H1 (cell line): ENCODE measurements at regions not wholly inside any gene's neighbourhood (a gene's known extent, or its start where the extent isn't known, plus 50 kb on each side); places are given as distances from the start of the nearest gene placed in this dataset.

ENCODE experiments used
- CTCF ChIA-PET: fragments of 300-600 bp; sonication (Branson Sonifier 250); formaldehyde crosslinking; loops from one replicate; lab custom pipeline; 2021; ENCODE audit not compliant: partially characterized antibody; lab: Charles Lee
- POLR2A ChIA-PET: fragments of 300-600 bp; sonication (Branson Sonifier 250); formaldehyde crosslinking; loops from one replicate; lab custom pipeline; 2021; ENCODE audit warnings: inconsistent platforms; ENCODE audit not compliant: partially characterized antibody; lab: Charles Lee
- DNase-seq, 2 experiments: peaks; one replicate each; pipeline versions ENCODE4 v3.0.0 to v3.0.0-alpha.2; 2010 to 2022; ENCODE audit warnings: low spot score in 2 of 2, low read depth in 1 of 2, mixed read lengths in 1 of 2
- FAIRE-seq: peaks from 2 replicates; lab custom pipeline; 2011; peaks lifted over from hg19 to GRCh38; lab: Jason Lieb, UNC
- H2AFZ ChIP-seq: 2 replicates; pipeline ENCODE4 v1.8.1; 2012; ENCODE audit warnings: low read length, inconsistent platforms
- H2AK5ac ChIP-seq: 2 replicates; pipeline ENCODE4 v1.6.1; 2013; ENCODE audit warnings: low read depth, low read length
- H2BK120ac ChIP-seq: replicated peaks from 2 replicates; pipeline ENCODE3; 2013; ENCODE audit warnings: low read depth, low read length, inconsistent platforms
- H2BK12ac ChIP-seq: 2 replicates; pipeline ENCODE4 v1.6.1; 2013; ENCODE audit warnings: low read depth, low read length
- H2BK15ac ChIP-seq: 2 replicates; pipeline ENCODE4 v1.6.1; 2013; ENCODE audit warnings: low read length
- H2BK20ac ChIP-seq: 2 replicates; pipeline ENCODE4 v1.6.1; 2013; ENCODE audit warnings: low read length
- H2BK5ac ChIP-seq: 2 replicates; pipeline ENCODE4 v1.6.1; 2013; ENCODE audit warnings: low read depth, low read length
- H3K14ac ChIP-seq: 2 replicates; pipeline ENCODE4 v1.6.1; 2013; ENCODE audit warnings: inconsistent platforms; ENCODE audit not compliant: insufficient read length
- H3K18ac ChIP-seq: 2 replicates; pipeline ENCODE4 v1.6.1; 2013; ENCODE audit warnings: low read length; ENCODE audit errors: extremely low read depth
- H3K23ac ChIP-seq: 2 replicates; pipeline ENCODE4 v1.6.1; 2013; ENCODE audit warnings: inconsistent platforms; ENCODE audit not compliant: insufficient read length
- H3K23me2 ChIP-seq: 2 replicates; pipeline ENCODE4 v1.6.1; 2013; ENCODE audit warnings: low read depth, low read length
- H3K27ac ChIP-seq: 2 replicates; pipeline ENCODE4 v1.6.1; 2011; ENCODE audit warnings: low read depth, low read length, inconsistent platforms
- H3K27me3 ChIP-seq, 4 experiments: replicated peaks in 1 of 4; 1 replicate in 1 of 4; 2 replicates in 3 of 4; pipeline versions ENCODE4 v1.6.1 to v1.8.1; 2011 to 2013; ENCODE audit warnings: low read length in 3 of 4, mild to moderate bottlenecking in 3 of 4, inconsistent platforms in 2 of 4, mixed read lengths in 2 of 4, moderate library complexity in 1 of 4; ENCODE audit not compliant: control insufficient read depth in 3 of 4, insufficient read depth in 3 of 4; ENCODE audit errors: extremely low read depth in 1 of 4
- H3K36me3 ChIP-seq, 4 experiments: 2 replicates each; pipeline versions ENCODE4 v1.6.1 to v1.8.1; 2011 to 2013; ENCODE audit warnings: mild to moderate bottlenecking in 4 of 4, low read length in 3 of 4, moderate library complexity in 2 of 4, control low read depth in 1 of 4, inconsistent platforms in 1 of 4; ENCODE audit not compliant: insufficient read depth in 4 of 4, control insufficient read depth in 2 of 4
- H3K4ac ChIP-seq: replicated peaks from 2 replicates; pipeline ENCODE3; 2013; ENCODE audit warnings: low read length, low read depth, mixed read lengths, inconsistent platforms; ENCODE audit not compliant: insufficient read length
- H3K4me1 ChIP-seq, 4 experiments: replicated peaks in 1 of 4; 1 replicate in 1 of 4; 2 replicates in 3 of 4; pipeline versions ENCODE4 v1.6.1 to v1.8.1; 2011 to 2013; ENCODE audit warnings: low read length in 3 of 4, inconsistent platforms in 2 of 4, mixed read lengths in 1 of 4; ENCODE audit not compliant: insufficient read depth in 4 of 4, control insufficient read depth in 3 of 4
- H3K4me2 ChIP-seq, 2 experiments: 2 replicates each; pipeline versions ENCODE4 v1.6.1 to v1.8.1; 2011 to 2013; ENCODE audit warnings: low read depth in 2 of 2, low read length in 2 of 2, control low read depth in 1 of 2, inconsistent platforms in 1 of 2, mild to moderate bottlenecking in 1 of 2; ENCODE audit not compliant: insufficient read depth in 1 of 2
- H3K4me3 ChIP-seq, 4 experiments: fragments of 200-600, 300-600 bp in 1 of 4; sonication (generic), shearing (Covaris generic), sonication (Bioruptor Twin) in 1 of 4; 2 replicates each; pipeline versions ENCODE4 v1.5.1 to v1.8.1; 2011 to 2016; ENCODE audit warnings: low read length in 4 of 4, low read depth in 3 of 4, control low read depth in 2 of 4, inconsistent platforms in 2 of 4, mild to moderate bottlenecking in 2 of 4, mixed read lengths in 1 of 4, moderate library complexity in 1 of 4; ENCODE audit not compliant: insufficient read depth in 2 of 4; ENCODE audit errors: extremely low read depth in 1 of 4
- H3K56ac ChIP-seq: replicated peaks from 2 replicates; pipeline ENCODE3; 2013; ENCODE audit warnings: low read depth, mild to moderate bottlenecking, mixed read lengths, low read length, inconsistent platforms; ENCODE audit not compliant: insufficient read length
- H3K79me1 ChIP-seq: 2 replicates; pipeline ENCODE4 v1.6.1; 2013; ENCODE audit warnings: low read depth, low read length, control low read depth
- H3K79me2 ChIP-seq, 2 experiments: 2 replicates each; pipeline versions ENCODE4 v1.6.1 to v1.8.1; 2012 to 2013; ENCODE audit warnings: low read length in 2 of 2, mild to moderate bottlenecking in 2 of 2, inconsistent platforms in 1 of 2; ENCODE audit not compliant: insufficient read depth in 2 of 2, control insufficient read depth in 1 of 2
- H3K9ac ChIP-seq, 4 experiments: replicated peaks in 1 of 4; 1 replicate in 1 of 4; 2 replicates in 3 of 4; pipeline versions ENCODE4 v1.6.1 to v1.8.1; 2011 to 2013; ENCODE audit warnings: low read depth in 3 of 4, low read length in 3 of 4, control low read depth in 2 of 4, mild to moderate bottlenecking in 2 of 4, moderate library complexity in 2 of 4, inconsistent platforms in 1 of 4; ENCODE audit errors: extremely low read depth in 1 of 4
- H3K9me3 ChIP-seq, 2 experiments: 2 replicates each; pipeline versions ENCODE4 v1.6.1 to v1.8.1; 2012 to 2013; ENCODE audit warnings: mild to moderate bottlenecking in 2 of 2, moderate library complexity in 2 of 2, control low read depth in 1 of 2, inconsistent platforms in 1 of 2, low read depth in 1 of 2, low read length in 1 of 2, mixed read lengths in 1 of 2; ENCODE audit not compliant: insufficient read depth in 2 of 2
- H4K20me1 ChIP-seq, 2 experiments: replicated peaks in 1 of 2; 2 replicates each; pipeline versions ENCODE3 to v1.8.1; 2011 to 2013; ENCODE audit warnings: inconsistent platforms in 2 of 2, low read length in 2 of 2, mild to moderate bottlenecking in 1 of 2; ENCODE audit not compliant: insufficient read depth in 2 of 2, control insufficient read depth in 1 of 2
- H4K5ac ChIP-seq: 2 replicates; pipeline ENCODE4 v1.6.1; 2013; ENCODE audit warnings: low read length, low read depth, mixed read lengths, inconsistent platforms; ENCODE audit not compliant: insufficient read length
- H4K8ac ChIP-seq: 2 replicates; pipeline ENCODE4 v1.8.0; 2013; ENCODE audit warnings: mild to moderate bottlenecking, moderate library complexity, low read length, inconsistent platforms; ENCODE audit not compliant: insufficient read depth; ENCODE audit errors: extremely low read depth
- H4K91ac ChIP-seq: replicated peaks from 2 replicates; pipeline ENCODE3; 2013; ENCODE audit warnings: low read length, mixed read lengths, inconsistent platforms; ENCODE audit not compliant: insufficient read length
- HDAC2 ChIP-seq, 2 experiments: fragments of 300-600 bp in 1 of 2; sonication (generic) in 1 of 2; IDR thresholded peaks; 2 replicates each; pipeline ENCODE4 v1.6.1; 2011 to 2012; ENCODE audit warnings: low read depth in 2 of 2, low read length in 2 of 2, mild to moderate bottlenecking in 2 of 2, moderate library complexity in 2 of 2, borderline replicate concordance in 1 of 2, inconsistent platforms in 1 of 2
- WGBS, 2 experiments: shearing (Covaris generic) in 1 of 2; methylation state at CpG; one replicate each; pipeline versions ENCODE4 v1.1.6 to v1.1.7; 2013 to 2015; ENCODE audit warnings: low lambda C conversion rate in 2 of 2, mixed read lengths in 2 of 2, inconsistent platforms in 1 of 2, low coverage in 1 of 2, missing lambda C conversion rate in 1 of 2; ENCODE audit not compliant: insufficient replicate concordance in 2 of 2, insufficient coverage in 1 of 2, insufficient read length in 1 of 2; ENCODE audit errors: extremely low coverage in 1 of 2, missing lambda C conversion rate in 1 of 2; 5-methylcytosine and 5-hydroxymethylcytosine counted together

GRCh38 chr21:14829685-14830084 lies 235.1 kb downstream of the NRIP1 start:
- no peak overlapping the region for H4K5ac ChIP-seq
- no peak overlapping the region for H3K56ac ChIP-seq
- no peaks in the 10 kb centered on the region for H3K9me3 ChIP-seq
- no peaks in the 10 kb centered on the region for H3K4me1 ChIP-seq
- H3K4ac ChIP-seq, result no peak overlapping the region
- no peak overlapping the region for H2BK12ac ChIP-seq
- H2BK120ac ChIP-seq, result no peak overlapping the region
- no peaks in the 10 kb centered on the region for H3K79me1 ChIP-seq
- no peak overlapping the region for H2BK15ac ChIP-seq
- no peak overlapping the region for H3K18ac ChIP-seq
- H3K27me3 ChIP-seq, result no peaks in the 10 kb centered on the region
- H3K23me2 ChIP-seq, result no peaks in the 10 kb centered on the region
- H4K91ac ChIP-seq, result no peak overlapping the region
- FAIRE-seq (no peak), DNase-seq (no peak)
- no peaks in the 10 kb centered on the region for H3K36me3 ChIP-seq
- H3K14ac ChIP-seq, result no peak overlapping the region
- no peak overlapping the region for H4K8ac ChIP-seq
- CTCF ChIA-PET, result interaction anchor here (1.2 kb wide), 1 partner anchor 55 kb away, joined by 3 read pairs; no protein-coding TSS in a partner anchor
- H2BK20ac ChIP-seq, result no peak overlapping the region
- no peak for TF ChIP-seq HDAC2 (IDR thresholded peaks at IDR 0.05; ENCODE audit: borderline replicate concordance in 1 of 2, low read depth in 2 of 2, low read length in 2 of 2)
- H4K20me1 ChIP-seq, result no peaks in the 10 kb centered on the region
- POLR2A ChIA-PET, result no interaction called here
- H3K23ac ChIP-seq, result no peak overlapping the region
- H3K27ac ChIP-seq, result no peak overlapping the region
- H2BK5ac ChIP-seq, result no peak overlapping the region
- H2AK5ac ChIP-seq, result no peak overlapping the region
- H2AFZ ChIP-seq, result no peak overlapping the region
- 93% methylated on average over 3 of the region's 3 CpGs; no CpG with 5 or more reads in 1 of the 2 experiments for WGBS, 2 experiments
- no peaks in the 10 kb centered on the region for H3K79me2 ChIP-seq
- H3K9ac ChIP-seq, result no peak overlapping the region
- H3K4me2 ChIP-seq, result no peak overlapping the region
- no peak overlapping the region for H3K4me3 ChIP-seq
